ENCODE measurements at regions not wholly inside any gene's neighbourhood (a gene's known extent, or its start where the extent isn't known, plus 50 kb on each side); places are given as distances from the start of the nearest gene placed in this dataset.

DNA sequence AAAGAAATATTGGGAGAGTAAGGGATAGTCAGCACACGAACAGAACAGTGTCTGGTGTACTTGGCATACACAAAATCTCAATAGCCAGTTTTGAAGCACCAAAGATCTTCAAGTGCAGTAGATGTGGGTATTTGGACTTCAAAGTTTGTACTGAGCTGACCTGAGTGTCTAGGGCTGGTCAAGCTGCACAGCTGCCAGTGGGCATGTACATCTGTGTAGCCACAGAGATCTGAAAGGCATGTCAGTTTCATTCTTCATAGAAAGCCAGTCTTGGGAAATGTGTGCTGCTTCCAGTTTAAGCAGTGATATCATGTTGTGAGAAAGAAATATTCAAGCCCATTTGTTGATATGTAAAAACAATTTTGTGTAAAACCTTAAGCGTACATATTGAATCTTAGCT lies 279.0 kb upstream of the SYT10 start:
- TF ChIP-seq ZNF565 (CRISPR knock-in tag; conservative IDR thresholded peaks at IDR 0.05; ENCODE audit: low read depth) (no peak), SNAI2 (CRISPR knock-in tag; IDR thresholded peaks at IDR 0.05) (no peak), PPARA (CRISPR knock-in tag; IDR thresholded peaks at IDR 0.05; ENCODE audit: borderline replicate concordance) (no peak), BACH2 (CRISPR knock-in tag; IDR thresholded peaks at IDR 0.05; ENCODE audit: borderline replicate concordance) (no peak)
- no peak for ATAC-seq

DNA sequence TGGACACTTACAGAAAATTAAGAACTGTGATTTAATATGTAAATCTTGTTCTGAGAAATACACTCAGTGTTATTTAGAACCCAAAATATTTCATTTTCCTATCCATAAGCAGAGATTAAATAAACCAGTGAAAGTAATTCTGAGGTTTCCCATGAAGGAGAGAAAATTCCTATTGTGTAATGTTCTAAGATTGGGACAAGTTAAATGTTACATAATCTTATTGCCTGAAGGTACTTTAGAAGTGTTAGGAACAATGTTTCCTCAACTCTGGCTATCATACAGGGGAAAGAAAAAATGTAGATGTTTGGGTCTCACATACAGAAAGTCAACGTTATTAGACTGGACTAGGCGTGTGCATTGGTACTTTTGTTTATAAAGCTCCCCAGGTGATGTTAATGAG lies 281.9 kb upstream of the SYT10 start:
- TF ChIP-seq SNAI2 (CRISPR knock-in tag; IDR thresholded peaks at IDR 0.05) (no peak), ISL1 (CRISPR knock-in tag; IDR thresholded peaks at IDR 0.05) (no peak), OSR1 (CRISPR knock-in tag; IDR thresholded peaks at IDR 0.05) (no peak)
- TF ChIP-seq, protein P1, sequence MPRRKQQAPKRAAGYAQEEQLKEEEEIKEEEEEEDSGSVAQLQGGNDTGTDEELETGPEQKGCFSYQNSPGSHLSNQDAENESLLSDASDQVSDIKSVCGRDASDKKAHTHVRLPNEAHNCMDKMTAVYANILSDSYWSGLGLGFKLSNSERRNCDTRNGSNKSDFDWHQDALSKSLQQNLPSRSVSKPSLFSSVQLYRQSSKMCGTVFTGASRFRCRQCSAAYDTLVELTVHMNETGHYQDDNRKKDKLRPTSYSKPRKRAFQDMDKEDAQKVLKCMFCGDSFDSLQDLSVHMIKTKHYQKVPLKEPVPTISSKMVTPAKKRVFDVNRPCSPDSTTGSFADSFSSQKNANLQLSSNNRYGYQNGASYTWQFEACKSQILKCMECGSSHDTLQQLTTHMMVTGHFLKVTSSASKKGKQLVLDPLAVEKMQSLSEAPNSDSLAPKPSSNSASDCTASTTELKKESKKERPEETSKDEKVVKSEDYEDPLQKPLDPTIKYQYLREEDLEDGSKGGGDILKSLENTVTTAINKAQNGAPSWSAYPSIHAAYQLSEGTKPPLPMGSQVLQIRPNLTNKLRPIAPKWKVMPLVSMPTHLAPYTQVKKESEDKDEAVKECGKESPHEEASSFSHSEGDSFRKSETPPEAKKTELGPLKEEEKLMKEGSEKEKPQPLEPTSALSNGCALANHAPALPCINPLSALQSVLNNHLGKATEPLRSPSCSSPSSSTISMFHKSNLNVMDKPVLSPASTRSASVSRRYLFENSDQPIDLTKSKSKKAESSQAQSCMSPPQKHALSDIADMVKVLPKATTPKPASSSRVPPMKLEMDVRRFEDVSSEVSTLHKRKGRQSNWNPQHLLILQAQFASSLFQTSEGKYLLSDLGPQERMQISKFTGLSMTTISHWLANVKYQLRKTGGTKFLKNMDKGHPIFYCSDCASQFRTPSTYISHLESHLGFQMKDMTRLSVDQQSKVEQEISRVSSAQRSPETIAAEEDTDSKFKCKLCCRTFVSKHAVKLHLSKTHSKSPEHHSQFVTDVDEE (CRISPR knock-in tag; IDR thresholded peaks at IDR 0.05) = no peak
- no peak for ATAC-seq

DNA sequence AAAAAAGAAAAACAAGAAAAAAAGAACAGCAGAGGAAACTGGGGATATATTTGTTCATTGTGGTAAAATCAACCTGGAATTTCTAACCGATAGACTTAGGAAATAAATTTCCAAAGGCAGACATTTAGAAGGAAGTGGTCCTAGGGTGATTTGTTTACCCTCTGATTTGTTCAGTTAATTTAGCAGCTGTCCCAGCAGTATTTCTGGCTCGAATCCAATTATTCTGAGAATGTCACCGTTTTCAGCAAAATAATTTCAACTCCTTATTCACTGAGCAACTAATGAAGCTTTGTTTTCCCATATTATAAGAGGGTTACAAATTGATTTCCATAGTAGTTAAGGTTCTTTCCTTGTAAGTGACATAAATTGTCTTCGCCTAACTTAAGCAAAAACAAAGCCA lies 285.2 kb upstream of the SYT10 start:
- TF ChIP-seq CSDC2 (CRISPR knock-in tag; IDR thresholded peaks at IDR 0.05) (no peak), TOX (CRISPR knock-in tag; IDR thresholded peaks at IDR 0.05; ENCODE audit: borderline replicate concordance) (no peak), ZFP3 (CRISPR knock-in tag; IDR thresholded peaks at IDR 0.05) (no peak), OSR1 (CRISPR knock-in tag; IDR thresholded peaks at IDR 0.05) (no peak), TCF4 (CRISPR knock-in tag; IDR thresholded peaks at IDR 0.05; ENCODE audit: borderline replicate concordance) (no peak), ZNF70 (CRISPR knock-in tag; IDR thresholded peaks at IDR 0.05) (no peak), SNAI2 (CRISPR knock-in tag; IDR thresholded peaks at IDR 0.05) (no peak), ARNTL (CRISPR knock-in tag; IDR thresholded peaks at IDR 0.05; ENCODE audit: borderline replicate concordance, low read depth) (no peak), GLIS3 (CRISPR knock-in tag; IDR thresholded peaks at IDR 0.05) (no peak)
- TF ChIP-seq, protein P2, sequence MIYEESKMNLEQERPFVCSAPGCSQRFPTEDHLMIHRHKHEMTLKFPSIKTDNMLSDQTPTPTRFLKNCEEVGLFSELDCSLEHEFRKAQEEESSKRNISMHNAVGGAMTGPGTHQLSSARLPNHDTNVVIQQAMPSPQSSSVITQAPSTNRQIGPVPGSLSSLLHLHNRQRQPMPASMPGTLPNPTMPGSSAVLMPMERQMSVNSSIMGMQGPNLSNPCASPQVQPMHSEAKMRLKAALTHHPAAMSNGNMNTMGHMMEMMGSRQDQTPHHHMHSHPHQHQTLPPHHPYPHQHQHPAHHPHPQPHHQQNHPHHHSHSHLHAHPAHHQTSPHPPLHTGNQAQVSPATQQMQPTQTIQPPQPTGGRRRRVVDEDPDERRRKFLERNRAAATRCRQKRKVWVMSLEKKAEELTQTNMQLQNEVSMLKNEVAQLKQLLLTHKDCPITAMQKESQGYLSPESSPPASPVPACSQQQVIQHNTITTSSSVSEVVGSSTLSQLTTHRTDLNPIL (CRISPR knock-in tag; IDR thresholded peaks at IDR 0.05; ENCODE audit: low read depth) = no peak
- TF ChIP-seq, protein P1 (CRISPR knock-in tag; IDR thresholded peaks at IDR 0.05) = no peak

DNA sequence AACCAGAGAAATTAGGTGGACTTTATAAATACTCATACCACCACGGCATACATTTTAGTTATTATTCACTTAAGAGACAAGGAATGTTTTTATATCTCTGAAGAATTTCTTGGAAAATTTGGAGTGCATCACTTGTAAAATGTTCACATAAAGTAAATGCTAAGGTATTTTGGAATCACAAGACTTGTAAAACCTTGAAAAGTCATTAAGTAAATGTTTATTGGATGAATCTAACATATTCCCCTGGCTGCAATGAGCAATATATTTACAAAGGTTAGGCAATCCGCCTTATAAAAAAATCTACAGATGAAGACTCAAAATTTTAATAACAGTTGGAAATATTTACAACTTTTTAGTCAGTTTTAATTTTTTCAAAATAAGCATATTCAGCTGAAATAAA lies 287.4 kb upstream of the ALG10 start:
- no peak for ATAC-seq
- no peak for TF ChIP-seq OSR1 (CRISPR knock-in tag; IDR thresholded peaks at IDR 0.05)
- TF ChIP-seq TCF4 (CRISPR knock-in tag; IDR thresholded peaks at IDR 0.05; ENCODE audit: borderline replicate concordance) = no peak
- no peak for TF ChIP-seq ZNF565 (CRISPR knock-in tag; conservative IDR thresholded peaks at IDR 0.05; ENCODE audit: low read depth)
- TF ChIP-seq ESRRG (CRISPR knock-in tag; IDR thresholded peaks at IDR 0.05) = no peak
- TF ChIP-seq, protein P2 (CRISPR knock-in tag; IDR thresholded peaks at IDR 0.05; ENCODE audit: low read depth) = no peak
- no peak for TF ChIP-seq ZFP30 (CRISPR knock-in tag; IDR thresholded peaks at IDR 0.05)

More for the DNA sequence above, 285.2 kb upstream of the SYT10 start:
- ATAC-seq = no peak

DNA sequence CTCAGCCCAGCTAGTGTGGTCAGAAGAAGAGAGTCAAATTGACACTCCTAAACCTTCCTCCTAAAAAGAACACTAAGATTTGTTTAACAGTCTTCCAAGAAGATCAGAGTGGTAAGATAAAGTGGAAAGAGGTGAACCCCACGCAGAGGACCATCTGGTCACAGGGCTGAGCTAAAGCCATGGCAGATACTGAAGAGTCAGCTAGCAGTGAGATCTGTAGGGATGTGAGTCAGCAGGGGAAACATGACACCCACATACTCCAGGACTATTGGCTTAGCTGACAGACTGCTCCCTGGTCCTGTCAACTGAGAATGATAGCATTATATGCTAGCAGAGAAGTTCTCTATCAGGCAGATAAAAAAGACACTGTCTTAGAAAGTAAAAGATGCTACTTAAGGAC lies 269.4 kb upstream of the ALG10 start:
- ATAC-seq = peak; percentile 42; the same call in 1 of the 3 replicates
- TF ChIP-seq ZNF70 (CRISPR knock-in tag; IDR thresholded peaks at IDR 0.05) (no peak), ZFP3 (CRISPR knock-in tag; IDR thresholded peaks at IDR 0.05) (no peak), ARNTL (CRISPR knock-in tag; IDR thresholded peaks at IDR 0.05; ENCODE audit: borderline replicate concordance, low read depth) (no peak), OSR1 (CRISPR knock-in tag; IDR thresholded peaks at IDR 0.05) (no peak), BACH2 (CRISPR knock-in tag; IDR thresholded peaks at IDR 0.05; ENCODE audit: borderline replicate concordance) (no peak), GLIS3 (CRISPR knock-in tag; IDR thresholded peaks at IDR 0.05) (no peak), TCF4 (CRISPR knock-in tag; IDR thresholded peaks at IDR 0.05; ENCODE audit: borderline replicate concordance) (no peak), TOX (CRISPR knock-in tag; IDR thresholded peaks at IDR 0.05; ENCODE audit: borderline replicate concordance) (no peak), ZNF565 (CRISPR knock-in tag; conservative IDR thresholded peaks at IDR 0.05; ENCODE audit: low read depth) (no peak), RARB (CRISPR knock-in tag; IDR thresholded peaks at IDR 0.05) (no peak), SNAI2 (CRISPR knock-in tag; IDR thresholded peaks at IDR 0.05) (no peak)
- TF ChIP-seq, protein P3, sequence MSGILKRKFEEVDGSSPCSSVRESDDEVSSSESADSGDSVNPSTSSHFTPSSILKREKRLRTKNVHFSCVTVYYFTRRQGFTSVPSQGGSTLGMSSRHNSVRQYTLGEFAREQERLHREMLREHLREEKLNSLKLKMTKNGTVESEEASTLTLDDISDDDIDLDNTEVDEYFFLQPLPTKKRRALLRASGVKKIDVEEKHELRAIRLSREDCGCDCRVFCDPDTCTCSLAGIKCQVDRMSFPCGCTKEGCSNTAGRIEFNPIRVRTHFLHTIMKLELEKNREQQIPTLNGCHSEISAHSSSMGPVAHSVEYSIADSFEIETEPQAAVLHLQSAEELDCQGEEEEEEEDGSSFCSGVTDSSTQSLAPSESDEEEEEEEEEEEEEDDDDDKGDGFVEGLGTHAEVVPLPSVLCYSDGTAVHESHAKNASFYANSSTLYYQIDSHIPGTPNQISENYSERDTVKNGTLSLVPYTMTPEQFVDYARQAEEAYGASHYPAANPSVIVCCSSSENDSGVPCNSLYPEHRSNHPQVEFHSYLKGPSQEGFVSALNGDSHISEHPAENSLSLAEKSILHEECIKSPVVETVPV (CRISPR knock-in tag; IDR thresholded peaks at IDR 0.05) = no peak
- TF ChIP-seq, protein P2 (CRISPR knock-in tag; IDR thresholded peaks at IDR 0.05; ENCODE audit: low read depth) = no peak
